ENCODE measurements at regions not wholly inside any gene's neighbourhood (a gene's known extent, or its start where the extent isn't known, plus 50 kb on each side); places are given as distances from the start of the nearest gene placed in this dataset.

GRCh38 chr17:71726341-71726740 is 394.5 kb upstream of the SOX9 start:
- DNase-seq = no peak
- Histone ChIP-seq H3K4me3 (no peak overlapping the region), H3K4me1 (no peaks in the 10 kb centered on the region), H3K27me3 (no peaks in the 10 kb centered on the region), H3K36me3 (no peaks in the 10 kb centered on the region), H3K9me3 (no peaks in the 10 kb centered on the region), H3K27ac (no peak overlapping the region)
- TF ChIP-seq CTCF (IDR thresholded peaks at IDR 0.05) (no peak), POLR2A (IDR thresholded peaks at IDR 0.05) (no peak)

GRCh38 chr17:71727292-71727691 is 393.5 kb upstream of the SOX9 start:
- Histone ChIP-seq H3K4me3 (no peak overlapping the region), H3K27me3 (no peaks in the 10 kb centered on the region), H3K36me3 (no peaks in the 10 kb centered on the region), H3K4me1 (no peaks in the 10 kb centered on the region), H3K27ac (no peak overlapping the region), H3K9me3 (no peaks in the 10 kb centered on the region)
- TF ChIP-seq CTCF (IDR thresholded peaks at IDR 0.05) (no peak), POLR2A (IDR thresholded peaks at IDR 0.05) (no peak)
- DNase-seq = no peak

GRCh38 chr17:71727723-71728122 is 393.1 kb upstream of the SOX9 start:
- H3K27me3 ChIP-seq = no peaks in the 10 kb centered on the region
- TF ChIP-seq CTCF (IDR thresholded peaks at IDR 0.05) (no peak), POLR2A (IDR thresholded peaks at IDR 0.05) (no peak)
- H3K9me3 ChIP-seq = no peaks in the 10 kb centered on the region
- H3K36me3 ChIP-seq = no peaks in the 10 kb centered on the region
- no peak overlapping the region for H3K4me3 ChIP-seq
- no peaks in the 10 kb centered on the region for H3K4me1 ChIP-seq
- no peak overlapping the region for H3K27ac ChIP-seq
- DNase-seq = no peak

DNA sequence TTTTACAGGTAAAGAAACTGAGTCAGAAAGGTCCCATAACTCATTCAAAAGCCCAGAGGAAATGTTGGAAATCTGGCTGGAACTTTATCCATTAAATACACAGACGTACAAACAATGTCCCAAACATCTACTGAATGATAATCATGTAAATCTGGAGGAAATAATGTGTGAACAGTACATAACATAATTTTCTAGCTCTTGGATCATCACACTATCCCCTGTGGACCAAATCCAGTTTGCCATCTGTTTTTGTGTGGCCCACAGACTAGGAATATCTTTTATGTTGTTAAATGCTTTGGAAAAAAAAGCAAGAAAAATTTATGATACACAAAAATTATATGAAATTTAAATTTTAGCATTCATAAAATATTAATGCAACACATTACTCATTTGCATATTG is 389.9 kb upstream of the SOX9 start:
- Histone ChIP-seq H3K4me1 (no peaks in the 10 kb centered on the region), H3K4me3 (no peak overlapping the region), H3K27me3 (no peaks in the 10 kb centered on the region), H3K27ac (no peak overlapping the region), H3K9me3 (no peaks in the 10 kb centered on the region), H3K36me3 (no peaks in the 10 kb centered on the region)
- TF ChIP-seq CTCF (IDR thresholded peaks at IDR 0.05) = no peak
- no peak for TF ChIP-seq POLR2A (IDR thresholded peaks at IDR 0.05)
- DNase-seq = no peak

GRCh38 chr17:71735893-71736292 is 384.9 kb upstream of the SOX9 start:
- no peak overlapping the region for H3K27ac ChIP-seq
- TF ChIP-seq CTCF (IDR thresholded peaks at IDR 0.05) (no peak), POLR2A (IDR thresholded peaks at IDR 0.05) (no peak)
- no peak overlapping the region for H3K4me3 ChIP-seq
- H3K9me3 ChIP-seq = no peaks in the 10 kb centered on the region
- H3K4me1 ChIP-seq = no peaks in the 10 kb centered on the region
- DNase-seq = no peak
- H3K36me3 ChIP-seq = no peaks in the 10 kb centered on the region
- H3K27me3 ChIP-seq = no peaks in the 10 kb centered on the region

DNA sequence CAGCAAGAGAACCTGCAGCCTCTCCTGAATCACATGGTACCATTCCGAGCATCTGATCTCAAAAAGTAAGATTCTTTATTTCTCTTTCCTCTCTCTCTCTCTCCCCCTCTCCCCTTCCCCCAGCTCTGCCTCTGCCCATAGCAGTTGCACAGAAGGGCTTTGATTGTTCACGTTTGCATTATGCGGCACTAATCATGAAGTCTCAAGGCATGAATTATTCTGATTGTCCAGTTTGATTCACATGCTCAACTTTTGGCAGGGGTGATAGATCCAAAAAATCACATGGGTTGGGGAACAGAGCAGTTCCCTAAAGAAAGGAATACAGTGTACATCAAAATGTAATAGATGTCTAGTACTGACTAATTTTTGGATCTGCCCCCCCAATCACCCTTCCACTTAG is 380.0 kb upstream of the SOX9 start:
- Histone ChIP-seq H3K36me3 (no peaks in the 10 kb centered on the region), H3K27ac (no peak overlapping the region), H3K4me1 (no peaks in the 10 kb centered on the region), H3K9me3 (no peaks in the 10 kb centered on the region), H3K4me3 (no peak overlapping the region), H3K27me3 (no peaks in the 10 kb centered on the region)
- DNase-seq = no peak
- TF ChIP-seq CTCF (IDR thresholded peaks at IDR 0.05) (no peak), POLR2A (IDR thresholded peaks at IDR 0.05) (no peak)

Measured in Peyer's patch (tissue), 4 donors.